G401.6 (cell line): ENCODE measurements at regions not wholly inside any gene's neighbourhood (a gene's known extent, or its start where the extent isn't known, plus 50 kb on each side); places are given as distances from the start of the nearest gene placed in this dataset.

Experiments
- FAIRE-seq: peaks from 2 replicates; lab custom pipeline; 2012; peaks lifted over from hg19 to GRCh38; lab: Jason Lieb, UNC

- FAIRE-seq, result no peak
These were observed 110.6 kb upstream of the NHSL1 start for GRCh38 chr6:138609801-138610430.

- no peak for FAIRE-seq
These were observed 111.5 kb upstream of the NHSL1 start for GRCh38 chr6:138610816-138611215.

GRCh38 chr6:138614151-138614550 is 114.9 kb upstream of the NHSL1 start:
- no peak for FAIRE-seq

GRCh38 chr6:138618168-138618567 is 118.9 kb upstream of the NHSL1 start:
- FAIRE-seq, result no peak

GRCh38 chr6:138620630-138621029 is 121.3 kb upstream of the NHSL1 start:
- FAIRE-seq, result no peak

- FAIRE-seq, result no peak
These were observed 123.7 kb upstream of the NHSL1 start for GRCh38 chr6:138622967-138623366.

GRCh38 chr6:138631566-138631965 is 132.3 kb upstream of the NHSL1 start:
- no peak for FAIRE-seq

GRCh38 chr6:138637822-138638221 is 135.7 kb upstream of the CCDC28A start:
- no peak for FAIRE-seq

GRCh38 chr6:138638604-138639003 is 135.0 kb upstream of the CCDC28A start:
- FAIRE-seq, result no peak

GRCh38 chr6:138640028-138640427 is 133.5 kb upstream of the CCDC28A start:
- no peak for FAIRE-seq

- no peak for FAIRE-seq
These were observed 130.4 kb upstream of the CCDC28A start for GRCh38 chr6:138643210-138643609.

- FAIRE-seq, result no peak
These were observed 127.5 kb upstream of the CCDC28A start for GRCh38 chr6:138645976-138646640.

GRCh38 chr6:138647006-138647405 is 126.6 kb upstream of the CCDC28A start:
- FAIRE-seq, result no peak

- no peak for FAIRE-seq
These were observed 125.4 kb upstream of the CCDC28A start for GRCh38 chr6:138648127-138648526.

- FAIRE-seq, result no peak
These were observed 122.1 kb upstream of the CCDC28A start for GRCh38 chr6:138651491-138651890.

- FAIRE-seq, result no peak
These were observed 120.7 kb upstream of the CCDC28A start for GRCh38 chr6:138652824-138653223.

GRCh38 chr6:138653435-138653834 is 120.1 kb upstream of the CCDC28A start:
- no peak for FAIRE-seq

- no peak for FAIRE-seq
These were observed 118.6 kb upstream of the CCDC28A start for GRCh38 chr6:138654715-138655634.

- FAIRE-seq, result no peak
These were observed 117.7 kb upstream of the CCDC28A start for GRCh38 chr6:138655828-138656227.

- FAIRE-seq, result no peak
These were observed 117.1 kb upstream of the CCDC28A start for GRCh38 chr6:138656364-138657064.

- no peak for FAIRE-seq
These were observed 116.5 kb upstream of the CCDC28A start for GRCh38 chr6:138657065-138657425.

- no peak for FAIRE-seq
These were observed 113.6 kb upstream of the CCDC28A start for GRCh38 chr6:138659998-138660397.

GRCh38 chr6:138662471-138662870 is 111.1 kb upstream of the CCDC28A start:
- FAIRE-seq, result no peak
